ENCODE measurements at regions not wholly inside any gene's neighbourhood (a gene's known extent, or its start where the extent isn't known, plus 50 kb on each side); places are given as distances from the start of the nearest gene placed in this dataset.
"Not testable (repeated sequence)": the region's sequence is repeated elsewhere in the genome, so short reads cannot be mapped to it uniquely, and the experiment has no call there.

- TF ChIP-seq CTCF (conservative IDR thresholded peaks at IDR 0.05 in 1 of 2, IDR thresholded peaks at IDR 0.05 in 1 of 2; ENCODE audit: extremely low read depth in 1 of 2, insufficient read depth in 1 of 2, low read depth in 1 of 2, low read length in 2 of 2); EZH2 (IDR thresholded peaks at IDR 0.05; ENCODE audit: borderline replicate concordance, low read length): not testable (repeated sequence)
These were observed 173.8 kb downstream of the UNC5CL start for GRCh38 chr6:40865259-40865658.

Measured in mammary epithelial cell (primary cell).